Fibroblast of gingiva (primary cell): ENCODE measurements at regions not wholly inside any gene's neighbourhood (a gene's known extent, or its start where the extent isn't known, plus 50 kb on each side); places are given as distances from the start of the nearest gene placed in this dataset.

Source experiments
- DNase-seq: peaks from one replicate; pipeline ENCODE4 v3.0.0-alpha.2; 2011; ENCODE audit warnings: low read depth

DNA sequence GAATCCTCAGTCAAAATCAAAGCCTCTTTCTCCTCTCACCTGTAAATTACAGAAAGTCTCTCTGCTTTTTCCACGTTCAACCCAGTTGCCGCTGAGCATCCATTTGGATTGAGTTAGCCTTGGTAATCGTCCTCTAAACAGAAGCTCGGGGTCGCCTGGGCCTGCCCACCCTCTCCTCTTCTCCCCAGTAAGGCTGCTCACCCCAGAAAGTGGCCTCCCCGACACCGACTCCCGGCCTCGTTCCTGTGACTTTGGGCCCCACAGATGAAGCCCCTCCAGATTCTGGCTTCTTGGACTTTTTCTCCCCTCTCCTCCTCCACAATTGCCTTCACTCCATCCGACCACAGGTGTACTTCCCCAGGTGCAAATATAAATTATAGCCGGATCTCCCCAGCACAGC is 1500.0 kb downstream of the BRD1 start:
- DNase-seq = no peak

DNA sequence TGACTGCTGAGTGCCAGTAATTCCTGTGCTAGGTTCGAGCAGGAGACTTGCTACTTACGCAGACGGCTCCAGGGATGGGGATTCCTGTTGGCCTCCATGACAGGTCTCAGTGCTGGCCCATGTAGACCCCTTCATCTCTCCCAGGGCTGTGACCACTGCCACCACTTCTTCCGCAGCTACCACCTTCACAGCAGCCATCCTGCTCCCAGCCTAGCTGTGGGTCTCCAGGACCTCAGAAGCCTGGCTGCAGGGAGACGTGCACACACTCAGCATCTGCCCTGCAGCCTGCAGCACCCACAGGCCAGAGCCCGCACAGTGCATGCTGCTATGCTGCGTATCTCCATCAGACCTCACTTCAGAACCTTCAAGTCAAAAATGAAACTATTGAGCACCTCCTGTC is 1503.9 kb downstream of the BRD1 start:
- no peak for DNase-seq

DNA sequence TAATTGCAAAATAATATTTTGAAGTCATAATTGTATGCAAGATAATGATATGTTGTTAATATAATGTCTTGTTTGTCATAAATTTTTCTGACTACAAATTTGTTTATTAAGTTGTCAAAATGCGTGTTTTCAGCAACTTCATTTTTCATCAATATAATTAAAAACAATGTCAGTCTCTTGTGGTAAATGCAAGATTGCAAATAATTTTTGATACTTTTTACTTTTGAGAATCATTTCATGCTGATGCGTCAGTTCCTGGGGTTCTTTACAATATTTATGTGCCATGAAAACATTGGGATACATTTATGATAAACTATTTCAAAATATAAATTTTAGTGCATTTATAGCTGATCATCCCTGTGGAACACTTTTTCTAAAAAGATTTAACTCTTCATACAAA is 1504.8 kb downstream of the BRD1 start:
- DNase-seq = no peak

DNA sequence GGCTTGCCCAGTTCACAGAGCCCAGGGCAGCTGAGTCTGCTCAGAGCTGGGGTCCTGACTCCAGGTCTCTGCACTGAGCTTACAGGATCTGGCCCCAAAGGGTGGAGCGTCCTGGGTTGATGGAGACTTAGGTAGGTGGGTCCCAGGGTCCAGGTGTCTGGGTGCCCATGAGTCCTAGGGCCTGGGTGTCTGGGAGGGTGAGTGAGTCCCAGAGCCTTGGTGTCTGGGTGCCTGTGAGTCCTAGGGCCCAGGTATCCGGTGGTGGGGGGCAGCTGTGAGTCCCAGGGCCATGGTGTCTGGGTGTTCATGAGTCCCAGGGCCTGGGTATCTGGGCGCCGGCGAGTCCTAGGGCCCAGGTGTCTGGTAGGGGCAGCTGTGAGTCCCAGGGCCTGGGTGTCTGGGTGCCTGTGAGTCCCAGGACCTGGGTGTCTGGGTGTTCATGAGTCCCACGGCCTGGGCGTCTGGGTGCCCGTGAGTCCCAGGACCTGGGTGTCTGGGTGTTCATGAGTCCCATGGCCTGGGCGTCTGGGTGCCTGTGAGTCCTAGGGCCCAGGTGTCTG is 1505.6 kb downstream of the BRD1 start:
- DNase-seq = no peak

DNA sequence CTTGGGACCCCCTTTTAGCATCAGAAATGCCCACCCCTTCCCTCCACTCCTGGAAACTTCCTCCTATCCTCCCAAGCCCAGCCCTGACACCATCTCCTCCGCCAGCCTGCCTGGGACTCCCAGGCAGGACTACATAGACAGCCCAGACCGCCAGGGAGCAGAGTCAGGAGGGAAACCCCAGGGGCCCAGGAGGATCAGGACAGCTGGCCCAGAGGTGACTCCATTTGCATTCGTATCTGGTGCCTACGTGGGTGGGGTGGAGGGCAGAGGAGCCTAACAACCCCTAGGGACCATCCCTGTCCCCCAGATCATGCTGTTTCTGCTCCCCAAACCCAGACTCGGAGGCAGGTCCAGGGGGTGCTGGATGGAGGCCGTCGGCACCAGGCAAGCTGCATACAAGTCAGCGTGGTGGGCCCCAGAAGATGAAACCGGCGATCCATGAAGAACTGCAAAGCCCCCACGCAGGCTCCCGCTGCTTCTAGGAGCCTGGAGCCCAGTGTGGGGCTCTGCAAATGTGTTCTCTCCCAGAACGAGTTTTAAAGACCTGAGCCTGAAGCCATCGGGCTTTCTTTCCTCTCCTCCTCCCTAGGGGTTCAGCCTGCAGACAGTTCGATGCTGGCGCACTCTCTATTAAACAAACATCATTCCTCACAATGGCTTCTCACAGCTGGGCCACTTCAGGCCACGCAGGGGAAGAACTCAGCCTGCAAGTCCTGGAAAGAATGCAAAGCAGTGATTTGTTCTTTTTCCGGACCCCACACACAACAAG is 1506.8 kb downstream of the BRD1 start:
- no peak for DNase-seq

DNA sequence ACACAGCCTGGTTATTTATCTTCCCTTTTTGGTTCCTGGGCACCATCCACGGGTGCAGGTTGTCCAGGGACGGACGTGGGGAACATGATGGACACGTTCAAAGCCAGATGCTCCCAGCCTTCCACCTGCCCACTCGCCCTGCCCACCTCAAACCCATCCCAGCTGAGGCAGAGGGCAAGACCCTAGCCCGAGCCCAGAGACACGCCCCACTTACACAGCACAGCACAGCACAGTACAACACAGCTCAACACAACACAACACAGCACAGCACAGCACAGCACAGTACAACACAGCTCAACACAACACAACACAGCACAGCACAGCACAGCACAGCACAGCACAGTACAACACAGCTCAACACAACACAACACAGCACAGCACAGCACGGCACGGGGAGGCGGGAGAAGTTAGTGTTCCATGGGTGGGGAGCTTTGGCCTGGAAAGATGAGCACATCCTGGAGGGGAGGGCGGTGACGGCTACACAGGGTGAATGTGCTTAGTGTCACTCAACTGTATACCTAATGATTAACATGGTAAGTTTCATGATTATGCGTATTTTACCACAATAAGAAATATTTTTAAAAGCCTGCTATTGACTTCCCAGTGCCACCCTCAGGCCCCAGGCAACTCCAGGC is 1507.5 kb downstream of the BRD1 start:
- no peak for DNase-seq

DNA sequence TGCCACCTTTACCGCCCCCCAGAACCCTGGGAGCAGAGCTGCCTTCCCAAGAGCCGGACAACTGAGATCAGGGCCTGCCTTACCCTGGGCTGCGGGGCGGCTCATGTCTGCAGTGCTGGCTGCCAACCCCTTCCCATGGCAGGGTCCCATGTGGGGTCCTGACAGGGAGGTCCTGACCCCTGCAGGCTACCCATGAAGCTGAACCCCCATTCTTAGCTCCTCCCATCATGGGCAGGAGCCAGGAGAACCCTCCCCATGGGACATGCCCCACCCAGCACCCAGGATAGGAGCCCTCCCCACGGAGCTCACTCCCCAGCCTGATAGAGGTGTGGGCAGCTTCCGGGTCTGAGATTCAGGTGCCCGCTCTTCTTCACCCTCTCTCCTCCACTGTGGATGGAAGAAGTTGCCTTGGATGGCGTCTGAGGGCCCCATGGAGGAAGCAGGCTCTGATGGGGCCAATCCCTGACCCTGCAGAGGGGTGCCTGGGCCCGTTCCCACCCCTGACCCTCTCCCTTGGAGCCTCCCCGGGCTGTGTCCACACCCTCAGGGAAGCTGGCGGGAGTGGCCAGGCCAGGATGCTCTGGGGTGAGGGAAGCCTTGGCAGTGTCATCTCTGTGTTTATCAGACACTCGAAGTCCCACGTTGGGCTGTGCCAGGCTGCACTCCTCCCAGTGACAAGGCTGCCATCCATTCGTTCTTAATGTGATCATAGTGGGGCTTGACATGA is 1508.2 kb downstream of the BRD1 start:
- no peak for DNase-seq

DNA sequence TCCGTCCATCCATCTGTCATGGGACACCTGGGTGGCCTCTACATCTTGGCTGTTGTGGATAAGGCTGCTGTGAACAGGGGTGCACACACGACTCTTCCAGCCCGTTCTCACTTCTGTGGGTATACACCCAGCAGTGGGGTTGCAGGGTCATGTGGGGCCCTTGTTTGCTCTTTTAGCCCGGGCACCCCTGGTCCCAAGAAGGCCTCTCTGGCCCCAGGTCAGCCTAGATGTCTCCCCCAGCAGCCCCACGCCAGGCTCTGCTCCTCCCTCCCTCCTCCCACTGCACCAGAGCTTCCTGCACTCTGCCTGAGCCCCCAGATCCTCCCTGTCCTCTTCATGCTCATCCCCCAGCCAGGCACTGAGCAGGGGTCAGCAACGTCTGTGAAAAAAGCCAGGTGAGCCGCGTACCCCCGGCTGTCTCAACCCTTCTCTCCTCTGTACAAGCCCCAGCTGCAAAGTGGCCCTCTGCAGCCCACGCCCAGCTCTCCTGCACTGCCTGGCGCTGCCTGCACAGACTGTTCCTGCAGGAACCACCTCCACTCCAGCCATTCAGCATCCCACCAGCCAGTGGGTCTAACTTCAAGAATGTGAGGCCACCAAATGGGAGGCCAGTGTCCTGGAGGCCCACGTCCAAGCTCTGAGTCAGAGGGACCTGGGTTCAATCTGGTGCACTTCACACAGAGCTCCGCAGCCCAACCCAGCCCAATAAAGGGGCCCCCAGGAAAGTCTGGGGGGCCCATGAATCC is 1508.9 kb downstream of the BRD1 start:
- DNase-seq = no peak

DNA sequence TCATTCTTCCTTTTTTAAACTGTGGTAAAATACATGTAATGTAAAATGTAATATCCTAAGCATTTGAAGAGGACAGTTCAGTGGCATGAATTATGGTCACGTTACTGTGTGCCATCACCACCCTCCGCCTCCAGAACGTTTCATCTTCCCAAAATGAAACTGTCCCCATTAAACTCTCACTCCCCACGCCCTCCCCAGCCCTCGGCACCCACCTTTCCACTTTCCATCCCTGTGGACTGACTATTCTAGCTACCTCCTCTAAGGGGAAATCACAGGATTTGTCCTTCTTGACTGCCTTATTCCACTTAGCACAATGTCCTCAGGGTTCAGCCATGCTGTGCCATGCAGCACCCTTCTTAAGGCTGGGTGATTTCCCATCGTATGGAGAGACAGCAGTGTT is 1509.5 kb downstream of the BRD1 start:
- DNase-seq = no peak

DNA sequence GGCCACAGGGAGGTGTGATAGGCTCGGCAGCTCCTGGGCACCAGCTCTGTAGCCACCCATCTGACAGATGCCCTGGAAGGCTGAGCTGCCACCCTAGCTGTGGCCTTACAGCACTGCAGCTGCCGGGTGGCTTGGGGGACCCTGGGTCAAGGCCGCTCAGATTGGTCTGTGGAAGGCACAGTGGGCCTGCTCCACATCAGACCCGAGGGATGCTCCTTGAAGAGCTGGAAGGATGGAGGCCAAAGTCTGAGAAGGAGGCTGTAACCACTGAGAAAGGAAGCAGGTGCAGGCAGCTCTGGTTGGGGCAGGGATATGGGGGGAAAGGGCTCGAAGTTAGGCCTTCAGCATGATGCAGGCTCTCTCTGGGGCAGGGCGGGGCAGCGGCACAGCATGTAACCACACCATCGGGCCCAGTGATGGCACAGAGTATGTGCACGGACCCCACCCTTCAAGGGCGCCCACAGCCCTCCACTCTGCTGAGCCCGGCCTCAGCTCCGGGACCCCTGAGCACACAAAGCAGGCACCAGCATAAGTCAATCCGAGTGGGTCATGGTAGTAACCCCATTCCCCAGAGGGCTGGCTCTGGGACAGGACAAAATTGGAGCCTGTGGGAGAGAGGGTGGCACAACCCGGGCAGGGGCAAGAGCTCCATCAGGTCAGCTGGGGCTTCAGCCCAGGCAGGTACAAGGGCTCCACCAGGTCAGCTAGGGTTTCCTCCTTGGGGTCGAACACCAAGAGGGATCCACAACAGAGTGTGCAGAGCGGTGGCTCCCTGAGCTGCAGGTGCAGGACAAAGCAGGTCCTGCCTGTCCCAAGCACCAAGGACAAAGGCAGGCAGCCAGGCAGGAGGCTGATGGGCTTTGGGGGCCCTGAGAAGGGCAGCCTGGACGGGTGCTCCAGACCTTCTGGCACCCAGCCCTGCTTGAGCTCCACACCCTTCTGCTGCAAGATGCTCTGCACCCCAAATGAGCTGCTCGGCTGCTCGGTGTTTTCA is 1511.1 kb downstream of the BRD1 start:
- no peak for DNase-seq

DNA sequence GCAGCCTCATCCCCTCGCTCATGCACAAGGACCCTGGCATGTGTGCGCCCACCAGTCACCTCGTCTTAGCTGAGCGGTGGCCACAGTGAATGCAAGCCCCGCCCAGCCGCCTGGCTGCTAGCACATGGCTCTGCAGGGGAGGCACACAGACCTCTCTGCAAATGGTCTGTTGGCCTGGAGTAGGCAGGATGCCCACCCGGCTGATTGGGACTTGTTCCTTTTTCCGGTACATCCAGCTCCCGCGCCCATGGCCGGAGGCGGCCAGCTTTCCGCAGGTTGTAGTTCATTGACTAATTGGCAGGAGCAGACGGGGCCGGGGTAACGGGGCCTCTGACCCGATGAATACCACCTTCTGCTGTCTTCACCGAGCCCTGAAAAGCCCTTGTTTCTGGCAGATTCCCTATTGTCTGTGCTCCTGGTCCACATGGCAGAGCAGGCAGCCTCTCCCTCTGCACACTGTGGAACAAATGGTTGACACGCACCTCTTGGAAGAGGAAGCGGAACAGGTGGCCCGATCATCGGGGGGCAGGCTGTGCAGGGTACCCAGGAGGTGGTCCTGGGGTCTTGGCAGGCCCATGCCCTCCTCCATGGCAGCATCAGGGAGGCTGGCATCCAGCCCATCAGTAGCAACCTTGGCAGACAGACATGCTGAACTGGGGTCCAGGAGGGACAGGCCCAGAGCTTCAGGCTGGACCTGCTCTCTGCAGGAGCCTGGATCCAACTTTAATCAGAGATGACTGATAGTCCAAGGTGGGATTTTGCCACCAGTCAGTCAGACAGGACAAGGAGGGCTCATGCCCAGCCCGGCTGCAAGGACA is 1512.0 kb downstream of the BRD1 start:
- DNase-seq = no peak

DNA sequence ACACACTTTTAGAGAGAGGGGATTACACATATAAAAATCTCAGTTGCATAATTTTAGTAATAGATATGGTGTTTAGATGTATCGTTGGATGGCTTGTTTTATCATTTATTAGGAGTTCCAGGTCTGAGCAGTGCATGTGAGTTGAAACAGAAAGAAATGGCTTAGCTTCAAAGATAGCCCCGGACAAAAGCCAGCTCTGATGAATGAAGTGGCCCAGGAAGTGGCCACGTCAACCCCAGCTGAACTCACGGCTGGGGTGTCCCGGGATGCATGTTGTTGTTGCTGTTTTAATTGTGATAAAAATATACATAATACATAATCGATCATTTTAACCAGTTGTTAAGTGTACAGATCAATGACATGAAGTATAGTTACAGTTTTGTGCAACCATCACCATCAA is 1513.6 kb downstream of the BRD1 start:
- DNase-seq = no peak

DNA sequence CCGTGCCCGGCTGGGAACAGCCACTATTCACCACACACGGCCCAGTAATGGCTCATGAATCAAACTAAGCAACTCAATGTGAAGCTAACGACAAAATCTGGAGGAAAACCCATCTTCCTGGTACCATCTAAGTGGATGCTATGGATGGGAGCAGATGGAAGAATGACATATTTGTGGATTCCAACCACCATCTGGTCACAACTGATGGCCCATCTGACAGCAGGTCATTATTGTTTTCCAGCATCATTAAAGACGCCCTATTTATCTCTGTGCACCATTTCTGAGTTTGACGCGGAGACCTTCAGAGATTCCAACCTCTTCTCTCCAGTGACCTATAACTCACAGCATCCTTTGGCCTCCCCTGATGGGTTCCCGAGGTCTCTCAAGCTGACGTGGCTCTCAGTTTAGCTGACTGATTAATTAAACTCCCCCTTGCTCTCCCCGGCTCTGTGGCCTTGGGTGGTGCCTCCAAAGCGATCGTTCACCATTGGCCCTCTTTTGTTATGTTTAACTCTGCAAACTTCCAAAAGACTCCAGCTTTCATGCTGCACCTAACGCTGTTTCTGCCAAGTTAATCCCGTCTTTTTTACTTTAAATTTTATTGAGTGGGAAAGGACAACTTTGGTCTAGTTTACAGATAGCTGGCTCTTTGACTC is 1514.4 kb downstream of the BRD1 start:
- DNase-seq = no peak

DNA sequence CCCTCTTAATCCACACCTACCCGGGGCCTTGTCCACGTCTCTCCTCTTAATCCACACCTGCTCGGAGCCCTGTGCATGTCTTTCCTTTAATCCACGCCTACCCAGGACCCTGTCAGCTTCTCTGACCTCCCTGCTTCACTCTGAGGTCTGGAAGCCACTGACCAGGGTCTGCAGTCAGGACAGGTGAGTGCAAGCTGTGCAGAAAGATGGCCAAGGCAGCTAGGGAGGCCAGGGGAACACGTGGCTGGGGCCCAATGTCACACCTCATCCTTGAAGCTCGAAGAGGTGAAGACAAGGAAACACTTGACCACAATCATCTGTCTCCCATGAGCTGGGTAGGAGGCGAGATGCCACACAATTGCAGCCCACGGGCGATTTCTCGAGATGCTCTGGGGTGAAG is 1516.9 kb downstream of the BRD1 start:
- DNase-seq = no peak

DNA sequence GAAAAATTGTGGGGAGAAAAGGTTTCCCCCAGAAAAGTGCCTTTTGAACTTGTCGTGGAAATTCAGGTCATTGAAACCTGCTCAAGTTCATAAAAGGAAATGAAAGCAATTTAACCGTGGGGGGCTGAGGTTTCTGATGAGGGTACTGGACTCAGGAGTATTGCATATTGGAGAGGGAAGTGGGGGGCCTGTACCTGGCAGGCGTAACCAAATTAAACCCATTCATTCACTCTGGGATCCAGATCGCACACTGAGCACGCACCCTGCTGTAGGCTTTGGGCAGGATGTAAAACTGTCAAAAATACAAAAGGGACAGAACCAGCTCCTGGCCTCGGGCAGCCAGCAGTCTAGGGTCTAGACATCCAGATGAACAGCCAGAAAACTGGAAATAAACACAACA is 1517.4 kb downstream of the BRD1 start:
- DNase-seq = no peak

DNA sequence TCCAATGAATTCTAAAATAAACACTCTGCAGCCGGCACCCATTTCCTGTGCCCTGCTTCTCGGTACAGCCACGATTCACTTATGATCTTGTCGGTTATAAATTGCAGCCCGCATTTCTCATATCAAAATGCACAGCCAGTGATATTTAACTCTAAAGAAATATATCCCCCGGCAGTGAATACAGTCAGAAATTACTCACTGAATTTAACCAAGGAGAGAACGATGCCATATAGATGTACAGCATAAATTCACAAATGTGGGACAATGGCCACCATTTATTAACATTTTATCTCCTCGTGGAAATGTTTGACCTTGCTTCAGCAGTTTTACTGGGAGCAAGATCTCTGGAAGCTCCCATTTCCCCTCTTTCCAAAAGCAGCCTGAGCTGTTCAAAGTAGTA is 1517.8 kb downstream of the BRD1 start:
- DNase-seq = no peak

DNA sequence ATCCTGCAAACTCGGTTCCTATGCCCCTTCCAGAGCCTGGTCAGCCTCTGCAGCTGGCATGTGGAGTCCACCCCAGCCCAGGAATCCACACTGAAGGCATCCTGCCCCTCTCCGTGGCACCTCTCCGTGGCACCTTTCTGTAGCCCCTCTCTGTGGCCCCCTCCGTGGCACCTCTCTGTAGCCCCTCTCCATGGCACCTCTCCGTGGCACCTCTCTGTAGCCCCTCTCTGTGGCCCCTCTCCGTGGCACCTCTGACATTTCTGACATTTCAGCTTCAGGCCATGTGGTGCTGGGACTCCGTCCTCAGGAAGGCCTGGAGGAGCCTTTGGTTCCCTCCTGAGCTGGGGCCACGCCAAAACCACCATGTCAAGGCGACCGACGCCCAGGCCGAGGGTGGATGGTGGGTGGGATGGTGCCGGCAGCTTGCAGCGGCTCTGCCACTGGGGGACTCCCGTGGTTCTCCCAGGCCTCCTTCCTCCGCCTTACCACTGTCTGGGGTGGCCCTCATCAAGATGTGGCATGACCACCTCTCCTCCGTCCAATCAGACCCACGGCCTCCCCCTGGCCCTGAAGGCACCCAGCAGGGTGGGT is 1518.5 kb downstream of the BRD1 start:
- no peak for DNase-seq

DNA sequence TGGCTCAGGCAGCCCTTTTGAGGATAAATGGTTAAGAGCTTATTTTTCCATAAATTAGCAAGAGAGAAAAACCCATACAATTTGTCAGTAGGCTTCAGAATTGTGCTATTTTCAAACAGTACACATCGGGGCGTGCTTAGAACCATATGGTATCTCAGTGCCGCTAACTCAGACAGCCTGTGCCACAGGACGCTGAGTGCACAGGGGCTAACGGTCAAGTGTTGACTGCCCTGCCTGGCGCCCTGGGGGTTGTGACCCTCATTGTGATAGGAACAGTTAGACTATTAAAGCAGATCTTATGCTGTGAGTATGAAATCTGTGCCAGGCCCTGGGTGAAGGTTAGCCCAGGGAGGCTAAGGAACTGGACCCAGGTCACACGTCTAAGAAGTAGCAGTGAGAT is 1519.7 kb downstream of the BRD1 start:
- DNase-seq = no peak
